ENCODE measurements at regions not wholly inside any gene's neighbourhood (a gene's known extent, or its start where the extent isn't known, plus 50 kb on each side); places are given as distances from the start of the nearest gene placed in this dataset.

GRCh38 chr5:56349461-56349860 is 116.3 kb upstream of the ANKRD55 start:
- TF ChIP-seq MAX (IDR thresholded peaks at IDR 0.05; ENCODE audit: low read depth), result no peak
- no peak for TF ChIP-seq TAF1 (IDR thresholded peaks at IDR 0.05; ENCODE audit: borderline replicate concordance, low read depth, low read length)
- TF ChIP-seq USF1 (IDR thresholded peaks at IDR 0.05; ENCODE audit: borderline replicate concordance, low read depth), result no peak
- no peak for TF ChIP-seq CTCF (IDR thresholded peaks at IDR 0.05)
- TF ChIP-seq MEF2A (IDR thresholded peaks at IDR 0.05; ENCODE audit: borderline replicate concordance, low read depth), result no peak
- TF ChIP-seq NFIC (IDR thresholded peaks at IDR 0.05; ENCODE audit: borderline replicate concordance), result no peak
- TF ChIP-seq SMC3 (IDR thresholded peaks at IDR 0.05; ENCODE audit: low read depth, low read length), result no peak
- no peak for TF ChIP-seq EP300 (IDR thresholded peaks at IDR 0.05; ENCODE audit: borderline replicate concordance in 1 of 2, low read depth in 1 of 2, low read length in 1 of 2)
- TF ChIP-seq REST (IDR thresholded peaks at IDR 0.05; ENCODE audit: low read depth, low read length), result no peak
- TF ChIP-seq YY1 (IDR thresholded peaks at IDR 0.05; ENCODE audit: low read depth), result no peak
- TF ChIP-seq GATA2 (CRISPR knock-in tag; IDR thresholded peaks at IDR 0.05), result no peak
- no peak for TF ChIP-seq POLR2AphosphoS5 (IDR thresholded peaks at IDR 0.05; ENCODE audit: low read depth, low read length)
